Stimulated activated CD4-positive, alpha-beta T cell treated with anti-CD3 and anti-CD28 coated beads, Interleukin-1b, Interleukin-23, amount 100 ng/mL, for 4 hours (primary cell): ENCODE measurements at regions not wholly inside any gene's neighbourhood (a gene's known extent, or its start where the extent isn't known, plus 50 kb on each side); places are given as distances from the start of the nearest gene placed in this dataset.
"Not testable (repeated sequence)": the region's sequence is repeated elsewhere in the genome, so short reads cannot be mapped to it uniquely, and the experiment has no call there.

Experiments used
- DNase-seq, 2 donors: peaks; one replicate each; pipeline ENCODE4 v3.0.0-alpha.2; 2020; ENCODE audit warnings: low read depth in 2 of 2

DNA sequence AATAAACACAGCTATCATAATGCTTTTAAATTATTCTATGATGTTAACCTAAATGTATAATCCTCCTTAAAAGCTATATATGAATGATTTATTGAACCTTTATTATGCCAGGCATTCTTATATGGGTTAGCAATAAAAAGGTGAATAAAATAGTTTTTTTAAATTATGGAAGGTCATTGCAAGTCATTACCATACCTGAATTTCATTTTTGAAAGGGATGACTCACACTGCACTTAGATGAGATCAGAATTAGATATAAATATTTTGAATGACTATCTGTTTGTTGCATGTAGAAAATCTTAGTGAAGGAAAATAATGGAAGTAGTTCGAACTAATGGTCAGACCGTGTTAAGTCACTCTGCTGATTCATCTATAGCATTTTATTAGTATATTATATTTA, 822.3 kb downstream of the LUZP2 start:
- no peak for DNase-seq

DNA sequence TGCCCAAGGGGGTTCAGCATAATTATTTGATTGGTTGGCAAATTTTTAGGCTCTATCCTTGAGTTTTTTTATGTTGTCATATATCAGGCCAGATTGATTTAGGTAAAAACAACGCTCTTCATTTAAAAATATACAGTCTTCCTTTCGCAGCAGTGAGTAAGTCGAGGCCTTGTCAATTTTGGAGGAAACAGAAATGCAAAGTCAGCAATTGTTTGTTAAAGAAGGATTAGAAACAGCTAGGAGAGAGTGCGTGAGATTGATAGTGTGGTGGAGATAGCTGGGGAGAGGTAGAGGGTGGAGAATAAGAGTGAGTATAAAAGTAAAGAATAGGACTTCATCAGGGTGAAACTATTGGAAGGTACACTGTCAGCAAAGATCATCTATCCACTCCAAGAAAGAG, 830.8 kb downstream of the LUZP2 start:
- no peak for DNase-seq

DNA sequence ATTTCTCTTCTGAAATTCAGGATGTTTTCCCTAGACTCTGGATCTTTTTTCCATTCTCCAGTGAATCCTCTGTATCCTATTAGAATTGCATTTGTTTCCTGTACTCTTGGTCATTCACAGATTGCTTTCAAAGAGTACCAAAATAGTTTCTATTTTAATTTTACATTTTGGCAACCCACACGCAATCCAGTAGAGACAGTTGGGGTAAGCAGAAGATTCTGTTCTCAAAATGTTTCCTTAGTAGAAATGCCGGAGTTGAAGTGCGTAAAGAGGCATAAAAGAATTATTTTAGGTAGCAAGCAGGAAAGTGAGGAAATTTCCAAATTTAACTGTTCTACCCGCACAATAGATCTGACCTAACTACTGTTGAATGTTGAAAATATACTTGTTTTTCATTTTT, 842.4 kb downstream of the LUZP2 start:
- DNase-seq: no peak

DNA sequence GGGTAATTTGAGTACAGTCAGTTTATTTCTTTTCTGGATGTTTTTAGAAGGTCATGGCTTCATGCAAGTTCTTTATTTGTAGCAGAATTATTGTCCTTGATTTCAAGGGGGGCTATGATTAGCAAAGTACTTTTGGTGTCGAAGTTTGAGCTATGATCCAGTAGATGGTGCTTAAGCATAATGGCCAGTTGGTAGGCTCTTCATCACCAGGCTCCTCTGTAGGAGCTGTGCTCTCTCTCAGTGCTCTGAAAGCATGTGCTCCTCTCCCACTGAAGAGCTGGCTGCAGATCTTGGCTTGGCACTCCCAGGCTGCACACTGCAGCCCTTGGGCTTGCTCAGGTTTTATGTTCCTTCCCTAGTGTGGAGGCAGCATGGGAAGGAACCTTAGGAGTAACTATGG, 852.7 kb downstream of the LUZP2 start:
- no peak for DNase-seq

DNA sequence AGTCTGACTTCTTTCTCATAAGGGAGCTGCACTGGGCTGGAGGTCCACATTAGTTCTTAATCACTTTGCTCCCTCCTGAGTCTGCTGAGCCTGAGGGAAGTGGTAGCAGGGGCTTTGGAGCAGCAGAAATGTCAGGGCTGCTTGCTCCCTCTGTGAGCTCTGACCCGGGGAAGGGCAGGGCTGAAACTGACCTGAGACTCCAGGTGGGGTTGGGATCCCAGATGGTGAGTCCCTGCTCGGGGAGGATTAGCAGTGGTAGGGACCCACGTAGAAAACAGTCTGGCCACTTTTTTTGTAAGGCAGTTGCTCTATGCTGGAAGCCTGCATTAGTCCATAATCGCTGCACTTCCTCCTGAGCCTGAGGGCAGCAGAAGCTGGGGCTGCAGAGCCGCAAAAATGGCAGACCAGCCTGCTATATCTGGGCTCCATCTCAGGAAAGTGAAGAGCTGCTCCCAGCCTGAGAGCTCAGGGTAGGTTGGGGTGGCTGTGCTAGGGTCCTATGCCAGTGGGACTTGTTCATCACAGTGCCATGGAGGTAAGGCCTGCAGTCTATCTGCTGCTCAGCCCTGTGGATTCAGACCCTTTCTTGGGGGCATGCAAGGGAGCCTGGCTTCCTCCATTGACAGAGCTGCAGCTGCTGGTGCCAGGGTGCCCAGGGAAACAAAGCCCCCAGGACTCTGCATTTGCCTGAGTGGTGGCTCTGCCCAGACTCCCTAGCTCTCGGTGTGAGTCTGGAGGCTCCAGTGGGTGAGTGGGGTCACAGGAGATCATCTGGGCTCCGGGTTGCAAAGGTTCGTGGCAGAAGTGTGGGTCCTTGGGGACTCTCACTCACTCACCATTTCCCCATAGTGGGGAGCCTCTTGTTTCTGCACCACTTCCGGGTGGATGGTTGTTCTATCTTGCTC, 854.3 kb downstream of the LUZP2 start:
- DNase-seq: no peak

DNA sequence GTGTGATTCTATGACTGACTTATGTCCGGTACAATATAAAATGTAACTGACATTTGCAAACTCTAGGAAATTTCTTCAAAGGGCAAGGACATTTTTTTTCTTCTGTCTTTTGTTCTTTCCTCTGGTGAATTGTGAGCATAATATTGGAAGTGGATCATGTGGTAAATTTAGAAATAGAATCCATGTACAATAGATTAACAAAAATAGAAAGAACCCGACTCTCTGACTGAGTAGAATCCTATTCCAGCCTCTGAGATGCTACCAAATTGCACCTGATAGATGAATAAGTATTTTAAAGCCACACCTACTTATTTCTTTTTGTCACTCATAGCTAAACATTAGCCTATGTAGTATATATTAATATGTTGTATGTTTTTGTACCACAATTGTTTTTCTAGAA, 860.3 kb downstream of the LUZP2 start:
- DNase-seq: no peak

DNA sequence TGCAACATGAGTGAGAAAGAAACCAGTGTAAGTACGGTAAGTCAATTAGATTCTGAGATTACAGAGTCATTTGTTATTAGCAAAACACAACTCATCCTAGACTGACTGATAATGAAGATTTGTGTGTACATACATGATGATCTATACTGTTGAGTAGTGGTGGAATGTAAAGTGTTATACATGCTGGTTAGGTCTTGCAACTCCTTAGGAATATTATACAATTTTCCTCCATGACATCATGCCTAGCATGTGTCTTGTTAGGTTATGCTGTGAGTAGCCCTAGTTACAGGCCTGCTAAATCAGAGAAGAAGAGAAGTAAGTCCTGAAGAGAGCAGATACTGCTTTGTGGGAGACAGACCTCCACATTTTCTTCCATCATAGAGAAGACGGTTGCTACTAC, 880.6 kb downstream of the LUZP2 start:
- DNase-seq: no peak

DNA sequence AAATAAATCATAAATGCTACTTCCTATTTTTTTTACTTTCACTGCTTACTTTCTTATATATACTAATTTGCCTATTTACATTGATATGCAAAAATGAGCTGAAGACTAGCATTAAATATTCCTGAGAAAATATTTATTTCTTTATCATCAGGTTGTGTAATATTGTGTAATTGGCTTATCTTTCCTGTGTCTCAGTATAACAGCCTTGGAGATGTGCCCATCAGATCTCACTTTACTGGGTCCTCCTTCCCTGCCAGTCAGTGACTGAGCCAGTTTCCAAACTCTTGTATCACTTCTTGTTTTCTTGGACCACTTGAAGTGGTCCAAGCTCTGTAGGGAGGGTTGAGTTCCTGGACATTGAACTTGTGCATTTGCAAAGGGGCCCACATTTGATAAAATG, 900.0 kb downstream of the LUZP2 start:
- no peak for DNase-seq

DNA sequence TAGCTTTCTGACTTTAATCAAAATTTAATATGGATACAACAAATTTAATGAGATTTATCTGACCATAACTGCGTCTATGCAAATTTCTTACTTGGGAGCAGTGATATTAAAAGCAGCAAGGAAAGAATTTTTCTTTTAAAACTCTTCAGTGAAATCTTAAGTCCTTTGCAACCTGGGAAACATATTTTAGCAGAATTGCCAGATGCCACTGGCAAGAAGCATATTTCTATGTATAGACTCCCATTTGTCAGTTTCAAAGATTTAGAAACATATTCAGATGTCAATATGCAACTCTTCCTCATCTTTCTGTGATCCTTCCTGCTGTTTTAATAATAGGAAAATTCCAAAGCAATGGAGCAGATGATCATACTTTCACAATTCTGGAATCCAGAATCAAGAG, 911.3 kb downstream of the LUZP2 start:
- no peak for DNase-seq

DNA sequence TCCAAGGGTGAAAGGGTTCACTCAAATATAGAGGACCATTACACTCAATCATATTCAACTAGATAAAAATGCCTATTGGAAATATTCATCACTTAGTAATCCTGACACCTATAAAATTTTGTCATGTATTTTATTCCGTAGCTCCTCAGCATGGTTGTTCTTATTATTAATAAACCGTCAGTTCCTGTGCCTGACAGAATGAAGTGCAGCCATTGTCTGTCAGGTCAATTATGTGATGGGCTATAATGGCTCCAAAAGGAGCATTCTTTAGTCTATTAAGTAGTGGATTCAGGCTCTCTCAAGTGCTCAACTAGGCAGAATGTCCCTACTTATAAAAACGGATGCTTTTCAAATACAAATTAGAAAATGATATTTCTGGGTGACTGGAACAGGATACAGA, 916.1 kb upstream of the ANO3 start:
- no peak for DNase-seq

DNA sequence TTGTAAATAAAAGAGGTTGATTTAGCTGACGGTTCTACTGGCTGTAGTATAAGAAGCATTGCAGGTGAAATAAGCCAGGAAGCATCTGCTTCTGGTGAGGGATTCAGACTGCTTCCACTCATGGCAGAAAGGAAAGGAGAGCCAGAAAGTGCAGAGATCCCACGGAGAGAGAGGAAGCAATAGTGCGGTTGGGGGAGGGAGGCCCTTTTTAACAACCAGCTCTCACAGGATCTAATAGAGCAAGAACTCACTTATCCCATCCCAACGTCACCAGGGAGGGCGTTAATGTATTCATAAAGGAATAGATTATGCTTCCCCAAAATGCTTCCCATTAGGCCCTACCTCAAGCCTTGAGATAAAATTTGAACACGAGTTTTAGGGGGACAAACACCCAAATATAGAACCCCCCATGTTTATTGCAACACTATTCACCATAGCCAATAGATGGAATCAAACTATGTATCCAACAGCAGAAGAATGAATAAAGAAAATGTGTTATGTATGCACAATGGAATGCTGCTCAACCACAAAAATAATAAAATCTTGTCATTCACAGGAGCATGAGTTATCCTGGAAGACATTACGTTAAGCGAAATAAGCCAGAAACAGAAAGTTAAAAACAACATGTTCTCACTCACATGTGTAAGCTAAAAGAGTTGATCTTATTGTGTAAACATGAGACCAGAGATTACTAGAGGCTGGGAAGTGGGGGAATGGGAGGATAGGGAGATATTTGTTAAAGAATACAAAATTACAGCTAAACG, 908.3 kb upstream of the ANO3 start:
- no peak for DNase-seq

DNA sequence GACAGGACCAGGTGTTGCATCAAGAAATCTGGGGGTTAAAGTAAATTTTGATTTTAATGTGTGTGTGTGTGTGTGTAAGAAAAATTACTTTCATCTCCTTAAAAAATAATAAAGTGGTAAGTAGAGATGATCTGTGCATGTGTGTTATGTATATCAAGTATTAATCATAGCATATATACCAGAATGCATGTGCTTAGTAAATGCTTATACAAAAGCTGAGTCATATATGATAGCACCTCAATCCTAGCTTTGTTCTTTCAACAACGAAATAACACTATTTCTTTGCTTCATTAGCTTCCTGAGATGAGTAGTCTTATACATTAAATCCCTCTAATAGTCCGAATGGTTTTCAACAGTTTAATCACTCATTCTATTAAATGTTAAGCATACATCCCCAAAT, 899.6 kb upstream of the ANO3 start:
- no peak for DNase-seq

DNA sequence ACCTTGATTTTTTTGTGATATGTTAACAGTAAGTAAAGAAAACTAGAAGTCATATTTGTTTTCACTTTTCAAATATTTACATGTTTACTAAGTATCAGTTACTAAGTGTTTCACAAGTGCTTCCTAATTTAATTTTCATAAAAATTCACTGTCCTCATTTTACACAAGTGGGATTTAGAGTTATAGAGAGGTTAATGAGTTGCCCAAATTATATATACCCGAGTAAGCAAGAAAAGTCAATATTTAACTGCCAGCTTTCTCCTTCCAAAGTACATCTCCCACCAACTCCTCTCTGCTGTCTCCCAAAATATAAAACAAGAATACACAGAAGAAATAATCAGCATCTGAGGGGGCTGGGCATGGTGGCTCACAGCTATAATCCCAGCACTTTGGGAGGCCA, 896.7 kb upstream of the ANO3 start:
- DNase-seq: no peak

DNA sequence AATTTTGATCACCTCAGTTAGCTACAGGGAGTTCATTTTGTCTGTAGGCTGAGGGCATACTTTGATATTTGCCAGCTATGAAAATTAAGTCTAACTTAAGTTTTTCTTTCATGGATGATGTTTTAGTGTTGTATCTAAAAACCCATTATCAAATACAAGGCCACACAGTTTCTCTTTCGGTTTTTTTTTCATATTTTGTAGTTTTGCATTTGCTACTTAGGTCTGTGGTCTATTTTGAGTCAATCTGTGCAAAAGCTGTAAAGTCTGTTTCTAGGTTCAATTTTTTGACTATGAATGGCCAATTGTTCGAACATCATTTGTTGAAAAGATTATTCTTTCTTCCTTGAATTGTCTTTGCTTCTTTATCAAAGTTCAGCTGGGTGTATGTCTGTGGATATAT, 895.6 kb upstream of the ANO3 start:
- no peak for DNase-seq

DNA sequence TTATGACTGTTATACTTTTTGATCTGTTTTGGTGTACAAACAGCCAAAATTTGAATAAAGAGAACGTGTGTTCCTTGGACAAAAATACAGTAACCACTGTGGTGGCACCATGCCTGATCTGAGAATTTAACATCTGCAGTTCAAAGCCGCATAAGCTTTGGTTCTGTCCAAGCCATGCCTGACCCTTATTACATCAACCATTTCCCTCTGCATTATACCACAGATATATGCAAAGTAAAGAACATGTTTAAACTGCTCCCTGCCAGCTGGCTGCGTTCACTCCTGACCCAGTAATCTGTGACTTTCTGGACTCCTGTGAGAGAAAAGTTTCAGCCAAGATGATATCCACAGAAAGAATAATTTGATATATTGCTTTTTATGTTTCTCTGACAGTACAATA, 890.5 kb upstream of the ANO3 start:
- no peak for DNase-seq

DNA sequence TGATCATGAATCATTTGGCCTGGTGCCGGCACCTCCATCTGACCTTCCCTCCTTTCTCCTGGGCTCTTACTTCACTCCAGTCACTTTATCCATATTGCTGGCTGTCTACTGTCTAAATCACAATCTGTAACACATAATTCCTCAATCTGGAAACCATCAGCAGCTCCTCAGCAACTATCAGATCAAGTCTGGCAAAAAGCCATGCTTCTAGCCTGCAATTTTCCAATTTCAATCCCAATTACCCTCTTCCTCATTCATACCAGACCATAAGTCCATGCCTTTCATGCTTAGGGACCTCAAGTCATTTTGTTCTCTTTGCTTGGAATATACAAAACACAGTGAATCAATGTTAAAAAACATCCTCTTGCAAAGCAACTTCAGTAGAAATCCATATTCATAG, 882.8 kb upstream of the ANO3 start:
- no peak for DNase-seq

DNA sequence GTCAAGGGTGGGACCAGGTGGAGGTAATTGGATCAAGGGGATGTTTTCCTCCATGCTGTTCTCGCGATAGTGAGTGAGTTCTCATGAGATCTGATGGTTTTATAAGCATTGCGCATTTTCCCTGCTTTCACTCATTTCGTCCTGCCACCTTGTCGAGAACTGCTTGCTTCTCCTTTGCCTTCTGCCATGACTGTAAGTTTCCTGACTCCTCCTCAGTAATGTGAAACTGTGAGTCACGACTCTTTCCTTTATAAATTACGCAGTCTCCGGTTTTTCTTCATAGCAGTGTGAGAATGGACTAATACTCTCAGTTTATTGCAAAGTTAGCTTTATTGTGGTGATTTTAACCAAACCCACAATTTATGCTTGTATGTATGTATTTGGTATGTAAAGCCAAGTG, 878.5 kb upstream of the ANO3 start:
- DNase-seq: no peak

DNA sequence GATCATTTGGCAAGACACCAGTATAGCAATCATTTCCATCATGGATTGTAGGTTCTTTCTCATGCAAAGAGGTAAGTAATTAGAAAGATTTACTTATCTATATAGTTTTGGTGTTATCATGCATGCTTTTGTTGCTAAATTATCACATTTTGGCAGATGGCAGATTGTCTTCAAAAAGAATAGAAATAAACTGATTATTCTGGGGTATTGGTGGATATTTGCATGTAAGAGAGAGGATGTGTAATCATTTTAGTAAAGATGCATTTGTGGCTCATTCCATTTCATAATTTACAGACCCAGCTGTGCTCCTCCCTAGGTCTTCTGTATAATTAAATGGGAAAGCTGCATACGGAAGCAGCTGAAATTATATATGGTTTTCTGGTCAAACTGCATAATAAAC, 875.7 kb upstream of the ANO3 start:
- DNase-seq: no peak

DNA sequence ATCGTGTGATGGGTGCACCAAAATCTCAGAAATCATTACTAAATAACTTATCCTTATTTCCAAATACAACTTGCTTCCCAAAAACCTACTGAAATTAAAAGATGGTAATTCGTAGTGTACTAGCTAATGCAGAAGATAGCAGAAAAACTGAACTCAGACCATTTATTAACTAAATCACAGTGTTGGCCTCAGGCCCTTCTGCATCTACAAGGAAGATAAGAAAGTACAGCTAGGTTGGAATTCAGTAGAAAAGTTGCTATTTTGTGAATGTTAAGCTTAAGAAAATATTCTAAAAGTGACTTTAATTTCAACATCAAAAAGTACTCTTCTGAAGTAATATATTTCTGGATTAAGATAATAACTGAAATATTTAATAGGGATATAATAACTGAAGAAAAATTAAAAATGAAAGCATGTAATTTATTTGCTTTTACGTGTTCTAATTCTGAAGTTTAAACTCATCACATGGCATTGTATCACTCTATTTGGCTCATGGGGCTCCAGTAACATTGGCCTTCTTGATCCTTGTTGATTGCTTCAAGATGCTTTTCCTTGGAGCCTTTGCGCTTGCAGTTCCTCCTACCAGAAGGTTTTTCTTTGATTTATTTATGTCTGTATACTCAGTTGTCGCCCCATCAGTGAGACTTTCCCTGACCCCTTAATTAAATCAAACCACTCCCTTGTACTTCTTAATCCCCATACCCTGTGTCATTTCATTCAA, 847.9 kb upstream of the ANO3 start:
- no peak for DNase-seq

DNA sequence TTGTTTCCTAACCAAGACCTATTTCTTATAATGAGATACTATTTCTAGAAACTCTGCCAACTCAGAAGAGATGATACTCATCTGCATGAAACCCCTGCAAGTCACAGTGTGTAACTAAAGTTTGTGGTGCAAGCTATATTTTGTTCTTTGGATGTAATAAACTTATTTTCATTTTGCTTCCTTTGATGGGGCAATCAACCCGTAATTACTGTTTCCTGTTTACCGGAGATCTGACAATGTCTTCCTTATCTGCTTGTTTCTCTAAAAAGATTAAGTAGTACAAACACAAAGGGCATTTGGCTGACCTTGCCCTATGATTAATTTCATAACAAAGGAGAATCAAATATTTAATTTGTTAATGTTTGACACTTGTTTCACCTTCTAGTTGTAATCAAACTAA, 846.6 kb upstream of the ANO3 start:
- no peak for DNase-seq

DNA sequence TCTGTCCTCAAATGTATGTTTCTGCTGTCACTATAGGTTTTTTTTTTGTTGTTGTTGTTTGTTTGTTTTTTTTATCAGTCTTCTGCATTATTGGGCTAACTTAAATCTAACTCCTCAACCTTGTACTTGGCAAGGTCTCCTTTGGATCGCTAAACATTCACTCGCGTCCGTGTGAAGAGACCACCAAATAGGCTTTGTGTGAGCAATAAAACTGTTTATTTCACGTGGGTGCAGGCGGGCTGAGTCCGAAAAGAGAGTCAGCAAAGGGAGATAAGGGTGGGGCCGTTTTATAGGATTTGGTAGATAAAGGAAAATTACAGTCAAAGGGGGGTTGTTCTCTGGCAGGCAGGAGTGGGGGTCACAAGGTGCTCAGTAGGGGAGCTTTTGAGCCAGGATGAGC, 845.6 kb upstream of the ANO3 start:
- not testable (repeated sequence) for DNase-seq

DNA sequence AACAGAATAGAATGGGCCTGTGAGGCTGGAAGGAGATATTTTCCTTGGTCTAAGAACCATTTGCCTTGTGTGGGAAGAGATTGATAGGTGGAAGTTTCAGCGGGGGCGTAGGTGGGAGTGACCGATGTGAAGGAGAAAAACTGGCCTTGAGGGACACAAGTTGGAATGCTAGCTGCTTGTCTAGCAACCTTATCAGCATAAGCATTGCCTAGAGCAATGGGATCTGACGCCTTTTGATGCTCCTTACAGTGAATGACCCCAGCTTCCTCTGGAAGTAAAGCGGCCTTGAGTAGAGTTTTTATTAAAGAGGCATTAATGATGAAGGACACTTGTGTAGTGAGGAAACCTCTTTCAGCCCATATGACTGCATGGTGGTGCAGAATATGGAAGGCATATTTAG, 843.8 kb upstream of the ANO3 start:
- DNase-seq: not testable (repeated sequence)

DNA sequence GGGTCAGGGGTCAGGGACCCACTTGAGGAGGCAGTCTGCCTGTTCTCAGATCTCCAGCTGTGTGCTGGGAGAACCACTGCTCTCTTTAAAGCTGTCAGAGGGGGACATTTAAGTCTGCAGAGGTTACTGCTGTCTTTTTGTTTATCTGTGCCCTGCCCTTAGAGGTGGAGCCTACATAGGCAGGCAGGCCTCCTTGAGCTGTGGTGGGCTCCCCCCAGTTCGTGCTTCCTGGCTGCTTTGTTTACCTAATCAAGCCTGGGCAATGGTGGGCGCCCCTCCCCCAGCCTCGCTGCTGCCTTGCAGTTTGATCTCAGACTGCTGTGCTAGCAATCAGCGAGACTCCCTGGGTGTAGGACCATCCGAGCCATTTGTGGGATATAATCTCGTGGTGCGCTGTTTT, 830.5 kb upstream of the ANO3 start:
- not testable (repeated sequence) for DNase-seq
